HG03571 (cell line): ENCODE measurements at regions not wholly inside any gene's neighbourhood (a gene's known extent, or its start where the extent isn't known, plus 50 kb on each side); places are given as distances from the start of the nearest gene placed in this dataset.

ENCODE experiments used
- ATAC-seq: cut with Tn5 transposase; IDR thresholded peaks from one replicate; pipeline ENCODE4 v1.9.1; 2021; ENCODE audit not compliant: unreplicated experiment

DNA sequence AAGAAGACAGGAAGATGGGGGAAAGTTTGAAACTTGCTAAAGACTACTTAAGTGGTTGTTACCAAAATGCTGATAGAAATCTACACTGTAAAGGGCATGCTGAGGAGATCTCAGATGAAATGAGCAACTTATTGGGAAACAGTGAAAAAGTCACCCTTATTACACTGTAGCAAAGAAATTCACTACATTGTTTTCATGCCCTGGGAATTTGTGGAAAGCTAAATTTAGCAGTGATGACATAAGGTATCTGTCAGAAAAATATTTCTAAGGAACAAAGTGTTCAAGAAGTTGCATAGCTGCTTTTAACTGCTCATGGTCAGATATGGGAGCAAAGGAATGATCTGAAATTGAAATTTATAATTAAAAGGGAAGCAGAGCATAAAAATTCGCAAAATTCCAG is 702.4 kb upstream of the LRRC4C start:
- no peak for ATAC-seq

DNA sequence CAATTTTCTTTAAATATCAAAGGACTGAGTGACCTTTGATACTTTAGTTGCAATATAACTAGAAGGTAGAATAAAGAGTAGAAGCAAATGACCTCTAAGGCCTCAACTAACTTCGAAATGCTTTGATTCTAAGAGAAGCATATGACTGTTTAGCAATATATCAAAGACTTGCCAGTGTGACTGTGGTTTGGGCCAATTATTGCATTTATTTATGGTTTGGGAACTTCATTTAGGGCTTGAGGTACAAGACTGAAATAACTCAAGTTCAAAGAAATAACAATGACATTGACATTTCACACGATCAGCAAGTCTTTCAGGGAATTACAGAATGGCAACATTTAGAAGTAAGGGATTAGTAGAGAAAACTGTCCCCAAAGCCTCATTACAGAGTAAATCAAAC is 709.7 kb upstream of the LRRC4C start:
- ATAC-seq: no peak

DNA sequence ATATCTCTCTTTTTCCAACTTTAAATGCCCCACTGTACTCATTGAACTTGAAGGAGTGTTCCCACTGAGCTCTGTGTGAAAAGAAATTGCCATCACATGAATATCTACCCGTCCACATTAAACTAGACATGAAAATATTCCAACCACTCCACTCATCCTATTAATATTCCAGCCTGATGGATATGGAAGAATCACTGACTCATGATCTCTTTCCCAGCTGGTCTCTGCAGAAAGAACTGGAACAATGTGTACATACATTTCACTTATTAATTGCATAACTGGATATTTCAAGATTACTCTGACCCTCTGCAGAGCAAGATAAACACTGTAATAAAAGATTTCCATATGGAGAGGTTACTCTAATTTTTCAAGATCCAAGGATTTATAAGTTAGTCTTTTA is 711.1 kb upstream of the LRRC4C start:
- ATAC-seq: no peak

DNA sequence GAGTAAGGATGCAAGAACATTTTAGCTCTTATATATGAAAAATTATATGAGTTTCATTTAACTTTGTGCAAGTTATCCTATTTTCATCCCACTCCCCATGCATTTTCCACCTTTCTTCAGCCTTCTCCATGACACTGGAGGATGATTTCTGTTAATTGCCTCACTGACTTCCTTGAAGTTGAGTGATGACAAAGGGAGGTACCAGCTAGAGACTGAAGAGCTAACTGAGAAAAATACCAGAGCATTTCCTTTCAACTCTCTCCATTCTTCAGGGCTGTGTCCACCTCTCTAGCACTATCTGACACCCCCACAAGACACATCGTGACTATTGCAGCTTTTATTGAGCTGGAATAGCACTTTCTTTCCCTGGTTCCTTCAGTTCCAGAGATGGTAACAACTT is 711.6 kb upstream of the LRRC4C start:
- no peak for ATAC-seq

DNA sequence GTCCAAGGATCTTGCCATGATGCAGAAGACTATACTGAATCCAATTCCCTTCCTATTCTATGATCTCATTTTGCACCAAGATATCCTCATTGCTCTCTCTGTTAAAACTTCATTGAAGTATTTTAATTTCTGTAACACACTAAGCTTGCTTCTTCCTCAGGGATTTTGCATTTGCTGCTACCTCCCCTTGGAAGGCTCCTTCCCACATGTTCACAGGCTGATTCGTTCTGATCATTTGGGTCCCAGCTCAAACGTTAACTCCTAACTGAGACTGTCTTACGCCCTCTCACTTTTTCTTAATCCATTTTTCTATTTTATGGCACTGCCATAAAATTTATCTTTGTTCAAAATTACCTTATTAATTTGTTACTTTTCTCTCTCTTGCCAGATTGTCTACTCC is 713.0 kb upstream of the LRRC4C start:
- ATAC-seq: no peak

DNA sequence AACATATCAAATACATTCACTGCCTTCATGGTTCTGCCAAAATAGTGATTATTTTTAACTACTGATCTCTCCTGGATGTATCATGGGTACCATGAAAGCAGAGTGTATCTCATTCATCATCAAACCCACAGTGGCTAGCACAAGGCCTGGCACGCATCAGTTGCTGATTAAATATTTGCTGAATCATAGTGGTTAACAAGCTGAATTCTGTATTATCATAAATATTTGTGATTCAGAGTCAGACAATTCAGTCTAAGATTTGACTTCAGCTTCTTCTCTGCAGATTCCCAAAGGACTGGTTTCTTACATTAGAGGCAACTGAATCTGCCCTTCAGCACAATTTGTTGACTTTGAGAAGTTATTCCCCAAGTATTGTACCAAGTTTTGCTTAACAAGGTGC is 715.8 kb upstream of the LRRC4C start:
- ATAC-seq: no peak

DNA sequence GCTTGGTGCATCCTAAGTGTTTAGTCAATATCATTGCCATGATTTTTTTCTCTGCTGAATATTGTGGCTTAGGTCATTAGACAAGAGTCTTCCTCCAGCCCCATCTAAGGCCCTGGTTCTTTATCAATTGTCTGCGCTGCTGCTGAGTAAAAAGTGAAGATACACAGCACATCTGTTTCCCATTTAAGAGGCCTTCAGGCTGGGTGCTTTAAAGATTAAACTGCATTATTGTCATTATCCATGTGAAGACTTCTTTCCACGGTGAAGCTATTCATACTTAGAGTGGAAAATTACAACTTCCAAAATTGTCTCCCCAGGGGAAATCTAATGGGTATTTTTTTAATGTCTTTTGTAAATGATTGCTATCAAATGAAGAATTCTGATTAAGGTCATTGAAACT is 719.8 kb upstream of the LRRC4C start:
- no peak for ATAC-seq

DNA sequence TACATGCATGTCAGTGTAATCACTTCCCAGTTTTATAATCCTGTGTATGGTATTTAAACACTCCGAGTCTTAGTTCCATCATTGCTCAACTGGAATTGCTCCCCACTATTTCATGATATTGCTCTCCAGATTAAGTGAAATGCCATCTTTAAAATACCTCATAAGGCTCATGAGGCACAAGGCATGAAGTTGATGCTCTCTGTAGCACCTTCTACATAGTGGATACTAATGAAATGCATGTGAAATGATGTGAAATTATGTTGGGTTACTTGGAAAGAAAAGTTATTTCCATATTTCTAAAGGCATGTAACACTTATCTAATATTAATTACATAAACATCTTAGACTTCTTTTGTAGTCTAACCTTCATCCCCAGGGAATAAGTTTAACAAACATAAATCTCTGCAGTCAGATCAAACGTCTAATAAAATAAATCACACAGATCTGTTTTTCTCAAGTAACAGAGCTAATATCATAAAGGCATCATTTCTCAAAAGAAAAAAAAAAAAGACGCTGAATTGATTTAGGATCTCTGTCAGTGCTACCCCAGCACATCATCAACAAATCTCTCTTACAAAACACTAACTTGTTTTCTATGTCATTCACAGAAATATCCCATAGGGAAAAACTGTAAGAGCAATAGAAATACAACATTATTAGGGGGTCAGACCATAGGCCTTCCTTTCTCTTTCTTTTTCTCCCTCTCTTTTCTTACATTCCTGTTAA is 736.0 kb upstream of the LRRC4C start:
- ATAC-seq: no peak

DNA sequence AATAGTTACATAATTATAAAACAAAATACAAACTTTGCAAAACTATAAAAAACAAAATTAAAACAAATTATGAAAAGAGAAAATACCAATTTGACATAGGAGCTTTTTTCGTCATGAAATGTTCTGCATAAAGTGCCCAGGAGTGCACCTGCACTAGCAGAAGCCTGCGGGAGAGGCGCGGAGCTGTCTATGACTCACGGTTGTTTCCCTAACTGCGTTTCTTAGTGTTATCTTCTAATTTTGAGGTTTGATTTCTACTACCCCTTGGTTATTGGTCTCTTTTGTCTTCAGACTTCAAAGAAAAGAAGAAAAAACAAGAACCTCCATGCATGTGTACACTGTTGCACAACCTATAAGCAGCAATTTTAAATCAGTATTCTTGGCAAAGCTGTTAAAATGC is 740.9 kb upstream of the LRRC4C start:
- ATAC-seq: no peak

DNA sequence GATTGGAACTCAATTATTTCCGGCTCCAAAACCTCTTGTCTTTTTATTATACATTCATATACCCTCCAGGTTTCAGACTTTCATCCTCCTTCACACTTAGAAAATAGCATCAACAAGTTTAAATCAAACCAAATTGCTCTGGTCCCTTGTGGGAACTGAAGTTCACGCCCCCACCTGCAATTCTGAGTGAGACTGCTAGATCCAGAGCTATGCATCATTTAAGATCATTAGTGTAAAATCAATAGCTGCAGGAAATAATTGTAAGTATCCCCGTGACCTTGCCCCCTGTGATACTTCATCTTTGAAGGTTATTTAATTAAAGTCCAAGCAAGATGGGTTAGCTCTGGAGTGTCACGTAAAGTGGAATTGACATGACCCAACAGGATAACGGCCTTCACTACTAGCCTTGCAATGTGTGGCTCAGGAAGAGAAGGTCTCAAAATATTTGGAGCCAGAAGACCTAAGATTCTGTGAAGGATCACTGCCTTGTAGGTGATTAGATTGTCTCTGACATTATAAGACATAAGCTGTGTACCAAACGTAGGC is 742.2 kb upstream of the LRRC4C start:
- no peak for ATAC-seq

DNA sequence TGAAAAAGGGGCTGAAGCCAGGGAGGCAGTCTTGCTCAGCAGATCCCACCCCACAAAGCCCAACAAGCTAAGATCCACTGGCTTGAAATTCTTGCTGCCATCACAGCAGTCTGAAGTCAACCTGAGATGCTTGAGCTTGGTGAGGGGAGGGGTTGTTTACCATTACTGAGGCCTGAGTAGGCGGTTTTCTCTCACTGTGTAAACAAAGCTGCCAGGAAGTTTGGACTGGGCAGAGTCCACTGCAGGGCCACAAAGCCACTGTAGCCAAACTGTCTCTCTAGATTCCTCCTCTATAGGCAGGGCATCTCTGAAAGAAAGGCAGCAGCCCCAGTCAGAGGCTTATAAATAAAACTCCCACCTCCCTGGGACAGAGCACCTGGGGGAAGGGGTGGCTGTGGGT is 746.1 kb upstream of the LRRC4C start:
- ATAC-seq: no peak

DNA sequence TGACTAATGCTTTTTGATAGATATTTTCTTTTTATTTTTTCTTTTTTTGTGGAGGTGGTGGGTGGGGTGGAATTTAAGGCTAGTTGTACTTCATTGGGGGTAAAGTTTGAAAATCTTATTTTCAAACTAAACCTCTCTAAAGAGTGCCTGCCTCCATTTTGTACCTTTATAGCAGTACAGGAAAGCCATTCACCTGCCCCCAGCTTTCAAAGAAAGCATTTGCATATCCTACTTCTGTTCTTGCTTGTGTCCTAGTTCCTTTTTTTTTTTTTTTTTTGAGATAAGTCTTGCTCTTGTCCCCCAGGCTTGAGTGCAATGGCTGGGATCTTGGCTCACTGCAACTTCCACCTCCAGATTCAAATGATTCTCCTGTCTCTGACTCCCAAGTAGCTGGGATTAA is 766.2 kb upstream of the LRRC4C start:
- no peak for ATAC-seq

DNA sequence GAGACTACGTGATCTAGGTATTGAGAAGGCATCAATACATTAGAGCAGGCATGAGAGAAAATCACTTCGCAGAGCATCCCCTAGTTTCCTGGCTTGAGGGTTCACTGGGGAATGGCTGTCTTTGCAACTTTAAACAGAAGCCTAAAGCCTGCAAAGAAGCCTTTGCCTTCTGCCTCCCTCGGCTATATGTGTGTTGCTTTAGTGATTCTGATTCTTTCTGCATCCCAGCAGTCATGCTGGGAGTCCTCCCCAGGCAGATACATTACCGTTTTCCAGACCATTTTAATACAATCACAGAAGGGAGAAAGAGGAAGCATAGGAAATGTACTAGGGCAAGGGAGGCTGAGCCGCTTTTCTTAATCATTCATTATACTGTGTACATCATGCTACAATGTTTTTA is 773.2 kb upstream of the LRRC4C start:
- ATAC-seq: no peak

DNA sequence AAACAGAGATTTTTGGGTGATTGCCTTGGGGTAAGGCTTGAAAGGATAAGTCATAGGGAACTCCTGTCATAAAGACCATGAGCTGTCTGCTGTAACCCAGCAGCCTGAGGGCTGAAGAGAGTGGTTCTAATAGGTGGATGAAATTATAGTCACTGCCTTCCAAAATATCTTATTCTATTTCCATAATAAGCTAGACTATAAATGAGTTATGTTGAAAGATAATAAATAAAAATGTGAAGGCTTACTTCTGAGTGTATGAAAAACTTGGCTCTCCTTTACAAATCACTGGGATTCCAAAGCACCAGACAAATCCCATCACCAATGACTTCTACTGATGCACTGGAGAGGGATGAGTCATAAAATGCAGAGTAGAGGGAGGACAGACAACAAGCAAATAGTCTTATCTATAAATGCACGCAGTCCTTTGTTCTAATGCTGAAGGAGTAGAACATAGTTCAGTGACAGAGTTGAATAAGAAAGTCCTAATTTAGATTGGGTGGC is 775.0 kb upstream of the LRRC4C start:
- ATAC-seq: no peak

DNA sequence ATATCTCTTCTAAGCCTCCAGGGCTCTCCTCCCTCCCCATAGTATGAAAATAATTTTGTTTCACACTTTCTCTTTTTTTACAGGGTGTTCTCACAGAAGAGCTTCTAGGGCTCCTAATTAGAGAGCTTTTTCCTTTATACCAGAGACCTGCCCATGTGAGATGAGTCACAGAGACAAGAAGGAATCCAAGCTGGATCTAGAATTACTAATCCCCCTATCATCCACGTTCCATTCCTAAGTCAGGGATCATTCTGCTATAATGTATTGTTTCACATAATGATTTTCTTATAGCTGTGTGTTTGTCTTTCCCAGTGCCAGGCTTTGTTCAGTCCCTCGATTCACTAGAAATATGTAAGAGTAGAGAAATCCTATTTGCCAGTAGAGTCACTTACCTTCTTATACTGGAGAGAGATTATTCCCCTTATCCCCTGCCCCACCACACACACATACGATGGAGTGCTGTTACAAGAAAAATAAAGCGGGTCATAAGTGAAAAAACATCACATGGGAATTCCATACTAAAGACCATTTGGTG is 778.3 kb upstream of the LRRC4C start:
- no peak for ATAC-seq

DNA sequence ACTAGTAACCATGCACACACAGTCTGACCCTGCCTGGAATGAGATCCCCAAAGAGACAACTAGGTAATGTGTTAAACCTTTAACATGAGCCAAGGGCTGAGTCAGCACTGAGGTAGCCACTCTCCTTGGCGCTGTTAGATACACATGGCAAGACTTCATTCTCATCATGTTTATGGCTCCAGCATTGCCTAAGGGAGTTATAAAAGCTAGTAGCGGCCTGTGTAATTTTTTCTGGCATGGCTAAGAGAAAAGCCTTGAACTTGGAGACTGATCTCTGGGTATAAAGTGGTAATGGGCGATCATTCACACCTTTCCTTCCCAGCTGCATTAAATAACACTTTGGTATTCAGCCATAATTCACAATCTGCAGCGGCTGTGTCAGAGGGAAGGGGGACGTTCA is 779.7 kb upstream of the LRRC4C start:
- no peak for ATAC-seq

DNA sequence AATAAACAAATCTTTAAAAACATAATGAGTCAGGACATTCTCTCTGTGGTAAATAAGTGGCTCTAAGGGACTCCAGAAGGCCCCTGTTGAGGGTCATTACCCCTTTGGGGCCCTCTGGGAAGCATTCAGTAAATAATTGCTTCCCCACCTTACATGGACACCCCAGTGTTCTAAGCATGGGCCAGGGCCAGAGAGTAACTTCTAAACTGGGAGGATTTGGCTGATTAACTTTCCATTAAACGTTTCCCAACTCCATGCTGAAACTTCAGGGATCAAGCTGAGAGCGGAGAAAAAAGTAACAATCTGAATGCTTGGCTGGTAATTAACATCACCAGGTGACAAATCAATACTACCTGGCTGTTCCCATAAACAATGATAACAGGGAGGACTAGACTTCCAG is 783.9 kb upstream of the LRRC4C start:
- no peak for ATAC-seq

DNA sequence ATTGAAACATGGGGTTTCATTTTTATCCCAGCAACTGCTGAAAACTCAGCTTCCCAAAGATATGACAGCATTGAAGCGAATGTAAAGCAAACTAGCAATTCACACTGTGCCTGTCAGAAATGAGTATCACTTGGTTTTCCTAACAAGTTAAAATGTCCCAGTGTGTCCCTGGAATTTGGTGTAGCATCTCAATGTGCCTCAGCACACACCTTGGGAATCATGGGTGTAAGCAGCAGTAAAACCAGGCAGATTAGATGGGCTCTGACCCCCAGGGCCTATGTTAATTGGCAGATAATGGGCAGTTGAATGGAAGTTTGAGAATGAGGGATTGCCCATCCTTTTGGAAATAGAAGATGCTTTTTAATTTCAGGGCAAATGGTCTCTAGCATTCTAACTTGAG is 784.9 kb upstream of the LRRC4C start:
- no peak for ATAC-seq

DNA sequence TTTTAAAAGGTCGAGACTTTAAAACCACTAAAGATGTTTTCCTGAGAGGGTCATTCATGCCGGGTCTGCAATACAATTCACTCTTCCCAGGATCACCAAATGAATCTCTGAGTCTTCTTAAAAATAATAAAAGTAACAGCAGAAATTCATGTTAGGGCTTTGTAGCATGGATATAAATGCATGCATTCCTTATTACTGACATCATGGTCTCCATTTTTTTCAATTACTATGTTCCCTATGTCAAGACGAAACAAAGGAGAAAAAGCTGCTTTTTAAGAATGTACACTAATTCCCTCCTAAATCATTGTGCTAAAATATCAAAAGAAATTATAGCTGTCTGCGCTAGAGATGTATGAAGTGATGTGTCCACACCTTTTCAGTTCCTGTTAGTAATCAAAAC is 789.9 kb upstream of the LRRC4C start:
- no peak for ATAC-seq

DNA sequence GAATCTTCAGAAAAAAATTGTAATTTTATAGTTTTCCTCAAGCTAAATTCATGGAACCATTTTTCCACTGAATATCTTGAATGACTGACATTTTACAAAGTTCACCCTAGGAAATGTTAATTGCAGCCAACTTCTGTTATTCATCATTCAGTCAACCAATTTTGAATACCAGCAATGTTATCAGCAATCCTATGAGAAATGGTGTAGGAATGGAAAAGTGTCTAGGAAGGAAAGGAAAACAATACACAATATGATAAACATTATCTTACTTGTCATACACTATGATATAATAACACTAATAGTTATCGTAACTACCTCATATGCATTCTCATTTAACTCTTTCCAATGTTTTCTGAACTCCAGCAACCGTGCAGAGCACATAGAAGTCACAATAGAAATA is 790.5 kb upstream of the LRRC4C start:
- no peak for ATAC-seq

DNA sequence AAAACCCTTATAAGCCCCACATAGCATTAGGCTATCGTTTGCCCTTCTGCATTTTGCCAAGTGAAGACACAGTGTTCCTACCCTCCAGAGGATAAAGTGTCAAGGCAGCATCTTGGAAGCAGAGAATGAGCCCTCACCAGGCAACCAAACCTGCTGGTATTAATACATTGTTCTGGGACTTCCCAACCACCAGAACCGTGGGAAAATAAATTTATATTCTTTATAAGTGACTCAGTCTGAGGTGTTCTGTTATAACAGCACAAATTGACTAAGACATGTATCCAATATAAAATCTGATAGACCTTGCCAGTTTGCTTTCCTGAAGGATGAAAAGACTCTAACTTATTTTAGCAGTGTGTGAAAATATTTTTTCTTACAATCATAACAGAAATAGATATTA is 792.5 kb upstream of the LRRC4C start:
- ATAC-seq: no peak

DNA sequence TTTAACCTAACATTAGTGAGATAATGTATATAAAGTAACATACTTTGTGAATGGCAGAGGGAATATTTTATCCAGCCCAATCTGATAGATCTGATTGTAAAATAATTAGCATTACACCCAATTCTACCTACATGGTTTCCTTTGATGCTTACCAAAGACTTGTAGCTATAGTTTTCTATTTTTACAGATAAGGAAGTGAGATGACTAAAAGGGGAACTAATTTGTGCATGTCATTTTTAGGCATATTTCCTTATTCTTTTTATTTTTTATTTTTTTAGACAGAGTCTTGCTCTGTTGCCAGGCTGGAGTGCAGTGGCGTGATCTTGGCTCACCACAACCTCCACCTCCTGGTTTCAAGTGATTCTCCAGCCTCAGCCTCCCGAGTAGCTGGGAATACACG is 793.7 kb upstream of the LRRC4C start:
- ATAC-seq: no peak

DNA sequence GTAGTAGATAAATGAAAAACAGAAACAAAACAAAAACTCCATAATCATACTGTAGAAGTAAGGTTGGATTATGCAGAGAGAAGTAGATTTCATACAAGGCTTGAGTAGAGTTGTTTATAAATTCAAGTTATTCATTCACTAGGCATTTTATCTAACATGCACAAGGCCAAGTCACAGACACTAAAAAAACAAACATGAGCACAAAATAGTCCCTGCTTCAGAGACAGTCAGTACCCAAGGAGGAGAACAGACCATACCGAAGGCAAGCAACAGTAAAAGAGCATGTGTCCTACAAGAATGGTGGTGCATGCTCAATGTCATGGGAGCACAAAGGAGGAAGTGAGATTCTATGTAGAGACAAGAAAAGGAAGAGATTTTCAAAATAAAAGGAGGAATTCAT is 796.5 kb upstream of the LRRC4C start:
- no peak for ATAC-seq
